Epithelial cell of proximal tubule (primary cell): ENCODE measurements at regions not wholly inside any gene's neighbourhood (a gene's known extent, or its start where the extent isn't known, plus 50 kb on each side); places are given as distances from the start of the nearest gene placed in this dataset.

Experiments used
- DNase-seq: peaks from one replicate; pipeline ENCODE4 v3.0.0-alpha.2; 2011; ENCODE audit warnings: low read depth
- H3K4me3 ChIP-seq: 2 replicates; pipeline ENCODE4 v1.5.1; 2011; ENCODE audit warnings: low read depth, mild to moderate bottlenecking, low read length
- CTCF ChIP-seq: conservative IDR thresholded peaks from 2 replicates; pipeline ENCODE4 v1.5.1; 2012; ENCODE audit warnings: low read depth, mild to moderate bottlenecking, low read length

GRCh38 chr2:5886462-5886861 is 194.3 kb downstream of the SOX11 start:
- no peak overlapping the region for H3K4me3 ChIP-seq
- DNase-seq = no peak
- TF ChIP-seq CTCF = no peak

GRCh38 chr2:5888126-5888525 is 195.9 kb downstream of the SOX11 start:
- no peak for DNase-seq
- no peak for TF ChIP-seq CTCF
- H3K4me3 ChIP-seq = no peak overlapping the region

- no peak for DNase-seq
- TF ChIP-seq CTCF = no peak
Observed at GRCh38 chr2:5889519-5889918, 197.3 kb downstream of the SOX11 start.

GRCh38 chr2:5894355-5894754 is 202.2 kb downstream of the SOX11 start:
- no peak for DNase-seq
- no peak for TF ChIP-seq CTCF
- H3K4me3 ChIP-seq = no peak overlapping the region

More at GRCh38 chr2:5889519-5889918, 197.3 kb downstream of the SOX11 start:
- no peak overlapping the region for H3K4me3 ChIP-seq

GRCh38 chr2:5895284-5895683 is 203.1 kb downstream of the SOX11 start:
- H3K4me3 ChIP-seq = no peak overlapping the region
- TF ChIP-seq CTCF = no peak
- no peak for DNase-seq

- no peak for DNase-seq
- H3K4me3 ChIP-seq = no peak overlapping the region
- no peak for TF ChIP-seq CTCF
Observed at GRCh38 chr2:5897249-5897648, 205.1 kb downstream of the SOX11 start.

GRCh38 chr2:5898667-5899066 is 206.5 kb downstream of the SOX11 start:
- no peak for DNase-seq
- H3K4me3 ChIP-seq = no peak overlapping the region
- TF ChIP-seq CTCF = no peak
